GM23248 (cell line): ENCODE measurements at regions not wholly inside any gene's neighbourhood (a gene's known extent, or its start where the extent isn't known, plus 50 kb on each side); places are given as distances from the start of the nearest gene placed in this dataset.

Source experiments
- EZH2 ChIP-seq: fragments of 200-600 bp; sonication (generic); IDR thresholded peaks from 2 replicates; pipeline ENCODE4 v1.6.1; 2018; ENCODE audit warnings: antibody characterized with exemption, mild to moderate bottlenecking; ENCODE audit not compliant: insufficient read depth, poor library complexity, severe bottlenecking
- EZH2phosphoT487 ChIP-seq: fragments of 200-600 bp; sonication (generic); IDR thresholded peaks from 2 replicates; pipeline ENCODE4 v1.6.1; 2018; ENCODE audit warnings: antibody characterized with exemption, moderate library complexity, mild to moderate bottlenecking, low read depth; ENCODE audit not compliant: insufficient read depth

DNA sequence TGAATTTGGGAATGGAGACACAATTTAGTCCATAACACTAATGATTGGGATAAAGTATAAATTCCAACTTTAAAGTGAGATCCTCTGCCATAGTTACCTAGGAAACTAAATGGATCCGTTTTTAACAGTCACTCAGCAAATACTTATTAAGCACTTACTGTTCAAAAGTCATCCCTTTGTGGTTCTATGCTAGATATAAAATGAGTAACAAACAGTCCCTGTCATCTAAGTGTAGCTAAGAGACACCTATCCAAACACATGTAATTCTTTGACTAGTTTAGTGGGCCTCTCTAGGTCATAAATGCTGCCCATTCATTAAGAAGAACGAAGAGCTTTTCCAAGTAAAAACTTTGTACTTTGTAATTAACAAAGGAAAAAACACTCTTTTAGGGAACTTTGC lies 244.2 kb upstream of the CDIN1 start:
- TF ChIP-seq EZH2 (no peak), EZH2phosphoT487 (no peak)
